ENCODE measurements at regions not wholly inside any gene's neighbourhood (a gene's known extent, or its start where the extent isn't known, plus 50 kb on each side); places are given as distances from the start of the nearest gene placed in this dataset.

GRCh38 chr7:96792115-96792514, 82.5 kb upstream of the SEM1 start:
- TF ChIP-seq CTCF (IDR thresholded peaks at IDR 0.05) = no peak
- no peak for TF ChIP-seq POLR2A (IDR thresholded peaks at IDR 0.05)

All from right lobe of liver (tissue), 4 donors.